ENCODE measurements at regions not wholly inside any gene's neighbourhood (a gene's known extent, or its start where the extent isn't known, plus 50 kb on each side); places are given as distances from the start of the nearest gene placed in this dataset.

GRCh38 chr5:158390577-158390976 lies 531.6 kb upstream of the CLINT1 start:
- no peak for DNase-seq

- DNase-seq = no peak
These were observed 530.8 kb upstream of the CLINT1 start for GRCh38 chr5:158389786-158390185.

GRCh38 chr5:158388021-158388420 lies 529.1 kb upstream of the CLINT1 start:
- DNase-seq = no peak

GRCh38 chr5:158387499-158387898 lies 528.6 kb upstream of the CLINT1 start:
- no peak for DNase-seq

GRCh38 chr5:158385982-158386381 lies 527.0 kb upstream of the CLINT1 start:
- no peak for DNase-seq

- no peak for DNase-seq
These were observed 525.9 kb upstream of the CLINT1 start for GRCh38 chr5:158384535-158385481.

GRCh38 chr5:158383486-158383885 lies 524.5 kb upstream of the CLINT1 start:
- no peak for DNase-seq

- DNase-seq = no peak
These were observed 523.5 kb upstream of the CLINT1 start for GRCh38 chr5:158382473-158382872.

GRCh38 chr5:158381614-158382160 lies 522.7 kb upstream of the CLINT1 start:
- DNase-seq = no peak

- no peak for DNase-seq
These were observed 521.7 kb upstream of the CLINT1 start for GRCh38 chr5:158380661-158381060.

- no peak for DNase-seq
These were observed 520.0 kb upstream of the CLINT1 start for GRCh38 chr5:158378931-158379330.

GRCh38 chr5:158376679-158377078 lies 517.7 kb upstream of the CLINT1 start:
- no peak for DNase-seq

- no peak for DNase-seq
These were observed 516.6 kb upstream of the CLINT1 start for GRCh38 chr5:158375531-158375930.

- DNase-seq = no peak
These were observed 514.9 kb upstream of the CLINT1 start for GRCh38 chr5:158373608-158374395.

- DNase-seq = no peak
These were observed 510.3 kb upstream of the CLINT1 start for GRCh38 chr5:158369241-158369640.

- DNase-seq = no peak
These were observed 509.7 kb upstream of the CLINT1 start for GRCh38 chr5:158368686-158369085.

GRCh38 chr5:158364367-158364766 lies 505.4 kb upstream of the CLINT1 start:
- no peak for DNase-seq

GRCh38 chr5:158354958-158355357 lies 496.0 kb upstream of the CLINT1 start:
- DNase-seq = no peak

- no peak for DNase-seq
These were observed 492.7 kb upstream of the CLINT1 start for GRCh38 chr5:158351485-158352125.

GRCh38 chr5:158349987-158350386 lies 491.0 kb upstream of the CLINT1 start:
- no peak for DNase-seq

- no peak for DNase-seq
These were observed 485.4 kb upstream of the CLINT1 start for GRCh38 chr5:158344376-158344775.

- no peak for DNase-seq
These were observed 481.7 kb upstream of the CLINT1 start for GRCh38 chr5:158340608-158341007.

GRCh38 chr5:158326256-158326655 lies 467.3 kb upstream of the CLINT1 start:
- no peak for DNase-seq
